ENCODE measurements at regions not wholly inside any gene's neighbourhood (a gene's known extent, or its start where the extent isn't known, plus 50 kb on each side); places are given as distances from the start of the nearest gene placed in this dataset.

GRCh38 chr6:159400826-159401225, 231.6 kb downstream of the FNDC1 start:
- TF ChIP-seq CTCF (IDR thresholded peaks at IDR 0.05) (no peak), POLR2A (IDR thresholded peaks at IDR 0.05) (no peak)

All from thyroid gland (tissue), 4 donors.